ENCODE measurements at regions not wholly inside any gene's neighbourhood (a gene's known extent, or its start where the extent isn't known, plus 50 kb on each side); places are given as distances from the start of the nearest gene placed in this dataset.
"Not testable (repeated sequence)": the region's sequence is repeated elsewhere in the genome, so short reads cannot be mapped to it uniquely, and the experiment has no call there.

- no peak for DNase-seq (ENCODE audit: low read depth, low spot score)
These were observed 723.2 kb upstream of the AGA start for GRCh38 chr4:178165251-178165950.

DNA sequence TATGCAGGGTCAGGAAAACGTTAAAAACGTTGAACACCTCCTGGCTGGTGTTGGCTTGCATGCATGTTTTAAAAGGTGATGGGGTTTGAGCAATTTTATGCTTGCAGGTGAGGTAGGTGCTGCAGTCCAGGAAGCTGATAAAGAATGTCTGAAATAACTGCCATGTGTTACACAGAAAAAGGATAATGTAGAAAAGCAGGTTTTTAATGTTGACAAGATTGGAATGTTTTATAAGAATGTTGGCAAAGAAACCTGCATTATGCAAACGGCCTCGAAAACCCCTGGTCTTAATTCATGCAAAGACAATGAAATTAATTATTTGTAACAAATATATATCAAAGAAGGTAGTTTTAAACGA, 723.7 kb upstream of the AGA start:
- no peak for DNase-seq (ENCODE audit: low read depth, low spot score)

GRCh38 chr4:178173771-178174170, 731.5 kb upstream of the AGA start:
- DNase-seq (ENCODE audit: low read depth, low spot score) = no peak

DNA sequence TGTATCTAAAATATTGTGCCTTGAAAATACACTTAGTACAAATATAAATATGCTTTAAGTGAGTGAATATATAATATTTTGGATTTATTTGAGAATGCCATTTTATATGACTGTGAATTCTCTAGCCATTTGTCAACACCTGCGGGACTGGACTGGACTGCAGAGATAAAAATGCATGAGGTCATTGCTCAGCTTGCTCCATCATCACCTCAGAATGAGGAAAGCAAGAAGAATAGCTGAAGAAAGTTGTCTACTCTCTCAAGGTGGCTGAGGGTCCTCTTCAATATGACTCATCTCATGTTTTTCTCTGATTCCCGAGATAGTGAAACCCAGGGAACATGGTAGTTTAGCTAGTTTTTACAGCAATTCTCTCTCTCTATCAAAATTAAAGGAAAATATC, 732.5 kb upstream of the AGA start:
- DNase-seq (ENCODE audit: low read depth, low spot score) = no peak

GRCh38 chr4:178185517-178185916, 743.3 kb upstream of the AGA start:
- DNase-seq (ENCODE audit: low read depth, low spot score) = no peak

DNA sequence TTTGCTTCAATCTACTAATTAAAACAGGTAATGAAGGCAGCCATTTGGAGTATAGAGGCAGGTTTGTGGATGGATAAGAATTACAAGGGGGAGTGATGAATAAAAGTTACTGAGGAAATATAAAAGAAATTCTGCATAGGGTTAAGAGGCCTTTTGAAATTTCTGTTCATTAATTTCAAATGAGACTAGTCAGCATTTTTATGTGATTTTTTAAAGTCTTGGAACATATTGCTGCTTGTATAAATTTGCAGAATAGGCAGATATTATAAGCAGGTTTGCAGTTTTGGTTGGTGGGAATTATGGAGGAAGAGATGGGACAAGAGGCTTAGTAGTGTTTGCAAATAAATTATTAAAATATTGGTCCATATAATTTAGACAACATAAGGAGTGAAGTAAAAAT, 750.4 kb upstream of the AGA start:
- DNase-seq (ENCODE audit: low read depth, low spot score) = no peak

GRCh38 chr4:178196751-178197374, 754.6 kb upstream of the AGA start:
- DNase-seq (ENCODE audit: low read depth, low spot score) = no peak

GRCh38 chr4:178198691-178199090, 756.5 kb upstream of the AGA start:
- no peak for DNase-seq (ENCODE audit: low read depth, low spot score)

GRCh38 chr4:178202422-178202821, 760.2 kb upstream of the AGA start:
- DNase-seq (ENCODE audit: low read depth, low spot score) = no peak

DNA sequence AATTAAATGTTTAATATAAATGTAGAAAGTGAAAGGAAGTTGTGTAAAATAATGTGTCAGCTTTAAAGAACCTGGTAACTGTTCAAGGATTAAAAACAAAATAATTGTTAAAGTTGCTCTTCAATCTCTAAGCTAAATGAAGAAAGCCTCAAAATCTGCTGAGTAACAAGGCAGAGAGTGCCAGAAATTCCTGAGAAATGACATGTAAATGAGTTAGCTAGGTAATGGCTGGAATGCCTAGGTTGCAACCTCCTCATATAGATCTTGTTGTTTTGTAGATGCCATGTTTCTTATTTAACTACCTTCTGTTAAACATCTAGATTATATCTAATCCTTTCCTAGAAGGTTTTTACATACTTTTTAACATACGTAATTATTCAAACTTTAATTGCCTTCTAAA, 763.6 kb upstream of the AGA start:
- no peak for DNase-seq (ENCODE audit: low read depth, low spot score)

GRCh38 chr4:178215309-178215708, 773.1 kb upstream of the AGA start:
- DNase-seq (ENCODE audit: low read depth, low spot score) = no peak

DNA sequence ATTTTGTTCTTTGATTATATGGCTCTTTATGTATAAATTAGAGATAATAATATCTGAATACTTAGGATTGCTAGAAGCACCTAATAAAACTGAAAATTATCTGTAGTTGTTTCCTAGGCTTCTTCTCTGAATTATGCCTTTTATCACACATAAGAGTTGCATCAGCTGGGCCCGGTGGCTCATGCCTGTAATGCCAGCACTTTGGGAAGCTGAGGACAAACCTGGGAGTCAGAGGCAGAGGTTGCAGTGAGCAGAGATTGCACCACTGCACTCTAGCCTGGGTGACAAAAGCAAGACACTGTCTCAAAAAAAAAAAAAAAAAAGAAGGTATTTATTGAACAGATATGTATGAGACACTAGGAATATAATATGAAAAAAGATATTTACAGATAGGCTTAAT, 773.5 kb upstream of the AGA start:
- DNase-seq (ENCODE audit: low read depth, low spot score) = no peak

GRCh38 chr4:178226421-178226820, 784.2 kb upstream of the AGA start:
- not testable (repeated sequence) for DNase-seq (ENCODE audit: low read depth, low spot score)

GRCh38 chr4:178233906-178234305, 791.7 kb upstream of the AGA start:
- no peak for DNase-seq (ENCODE audit: low read depth, low spot score)

DNA sequence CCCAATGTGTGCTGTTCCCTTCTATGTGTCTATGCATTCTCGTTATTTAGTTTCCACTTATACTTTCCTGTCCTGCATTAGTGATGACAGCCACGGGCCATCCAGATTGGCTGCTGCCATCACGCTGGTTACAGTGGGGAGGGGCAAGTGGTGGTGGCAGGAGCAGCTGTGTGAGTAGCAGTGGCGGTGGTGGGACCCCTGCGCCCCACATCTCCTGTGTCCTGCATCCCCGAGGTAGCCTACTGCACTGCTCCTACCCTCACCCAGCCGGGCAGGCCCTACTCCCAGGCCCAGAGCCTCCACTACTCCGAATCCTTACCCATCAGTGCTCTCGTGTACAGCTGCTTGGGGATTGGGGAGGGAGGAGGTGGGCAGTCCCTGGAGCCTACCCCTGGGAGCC, 798.7 kb upstream of the AGA start:
- DNase-seq (ENCODE audit: low read depth, low spot score) = no peak

- no peak for DNase-seq (ENCODE audit: low read depth, low spot score)
These were observed 799.4 kb upstream of the AGA start for GRCh38 chr4:178241601-178242118.

DNA sequence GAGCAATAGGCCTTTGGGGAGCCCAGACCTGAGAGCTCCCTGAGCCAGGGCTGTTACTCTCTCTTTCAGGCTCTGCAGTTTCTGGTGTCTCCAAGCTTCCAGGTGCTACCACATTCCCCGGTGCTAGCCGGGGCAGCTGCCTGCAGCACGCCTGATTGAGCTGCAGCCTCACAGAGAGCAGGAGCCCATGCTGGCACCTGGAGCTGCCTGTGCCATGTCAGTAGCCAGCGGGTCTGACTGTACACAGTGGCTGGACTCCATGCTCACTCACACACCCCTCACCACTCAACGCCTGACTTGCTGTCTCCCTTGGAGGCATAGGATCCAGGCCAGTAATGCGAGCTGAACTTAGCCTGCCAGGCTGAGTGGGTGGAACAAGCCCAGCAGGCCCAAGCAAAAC, 800.4 kb upstream of the AGA start:
- DNase-seq (ENCODE audit: low read depth, low spot score) = no peak

GRCh38 chr4:178244785-178245184, 802.5 kb upstream of the AGA start:
- DNase-seq (ENCODE audit: low read depth, low spot score) = no peak

DNA sequence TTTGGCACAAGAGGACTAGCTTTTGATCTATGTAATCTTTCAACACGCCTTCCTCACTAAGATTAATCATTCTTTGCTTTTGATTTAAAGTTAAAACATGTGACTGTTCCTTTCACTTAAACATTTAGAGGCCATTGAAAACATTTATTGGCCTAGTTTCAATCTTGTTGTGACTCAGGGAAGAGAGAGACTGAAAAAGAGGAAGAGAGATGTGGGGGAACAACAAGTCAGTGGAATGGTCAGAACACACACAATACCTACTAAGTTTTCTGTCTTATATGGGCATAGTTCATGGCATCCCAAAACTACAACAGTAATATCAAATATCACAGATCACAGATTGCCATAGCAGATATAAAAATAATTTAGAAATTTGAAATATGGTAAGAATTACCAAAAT, 812.9 kb upstream of the AGA start:
- DNase-seq (ENCODE audit: low read depth, low spot score) = no peak

DNA sequence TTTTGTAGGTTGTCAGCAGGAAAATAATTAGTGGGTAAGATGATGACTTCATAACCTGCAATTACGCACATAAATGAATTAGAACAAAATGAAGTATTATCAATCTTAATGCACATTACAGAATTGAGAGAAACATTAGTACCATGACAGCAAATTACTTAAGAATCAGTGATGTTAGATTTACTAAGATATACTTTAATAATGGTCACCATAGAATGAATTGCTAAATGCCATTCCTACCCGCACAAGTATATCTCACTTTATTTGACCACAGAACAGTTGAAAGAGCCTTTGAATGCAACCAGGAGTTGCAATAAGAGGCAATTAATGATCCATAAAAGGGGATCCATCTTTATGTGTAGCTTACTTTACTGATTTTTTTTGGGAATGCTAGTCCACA, 816.4 kb upstream of the AGA start:
- no peak for DNase-seq (ENCODE audit: low read depth, low spot score)

- DNase-seq (ENCODE audit: low read depth, low spot score) = no peak
These were observed 817.3 kb upstream of the AGA start for GRCh38 chr4:178259566-178259965.

DNA sequence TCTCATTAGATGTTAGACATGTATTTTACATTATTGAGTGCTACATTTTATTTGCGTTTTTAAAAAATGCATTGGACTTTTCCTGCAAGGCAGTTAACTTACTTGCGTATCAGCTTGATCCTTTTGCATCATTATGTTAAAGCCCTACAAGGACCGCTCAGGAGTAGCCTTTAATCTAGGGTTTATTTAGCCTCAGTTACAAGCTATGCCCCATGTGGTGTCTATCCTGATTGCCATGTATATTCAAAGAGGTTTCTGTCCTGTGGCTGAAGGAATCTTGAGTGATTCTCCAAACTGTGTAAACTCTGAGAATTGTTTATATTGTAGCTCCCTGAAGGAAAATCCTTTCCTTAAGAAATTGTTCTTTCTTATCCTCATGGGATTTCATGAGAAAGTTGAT, 821.8 kb upstream of the AGA start:
- DNase-seq (ENCODE audit: low read depth, low spot score) = no peak

- no peak for DNase-seq (ENCODE audit: low read depth, low spot score)
These were observed 829.1 kb upstream of the AGA start for GRCh38 chr4:178271386-178271785.

DNA sequence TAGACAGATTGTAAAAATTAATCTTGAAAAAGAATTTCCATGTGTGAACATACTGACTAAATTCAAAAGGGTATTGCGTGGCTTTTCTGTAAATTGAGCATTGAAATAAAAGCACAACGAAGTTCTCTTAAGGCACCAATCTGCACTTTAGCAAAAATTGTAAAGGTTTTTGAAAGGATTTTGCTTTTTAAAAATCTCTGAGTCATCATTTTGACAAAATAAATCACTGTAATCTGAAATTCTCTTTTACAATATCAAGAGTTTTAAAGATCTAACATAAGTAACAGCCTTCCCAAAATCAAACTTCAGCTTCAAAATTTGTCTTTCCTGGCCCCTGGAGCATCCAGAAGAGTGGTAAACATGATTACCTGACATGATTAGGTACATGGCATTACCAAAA, 830.9 kb upstream of the AGA start:
- no peak for DNase-seq (ENCODE audit: low read depth, low spot score)
